ENCODE measurements at regions not wholly inside any gene's neighbourhood (a gene's known extent, or its start where the extent isn't known, plus 50 kb on each side); places are given as distances from the start of the nearest gene placed in this dataset.

DNA sequence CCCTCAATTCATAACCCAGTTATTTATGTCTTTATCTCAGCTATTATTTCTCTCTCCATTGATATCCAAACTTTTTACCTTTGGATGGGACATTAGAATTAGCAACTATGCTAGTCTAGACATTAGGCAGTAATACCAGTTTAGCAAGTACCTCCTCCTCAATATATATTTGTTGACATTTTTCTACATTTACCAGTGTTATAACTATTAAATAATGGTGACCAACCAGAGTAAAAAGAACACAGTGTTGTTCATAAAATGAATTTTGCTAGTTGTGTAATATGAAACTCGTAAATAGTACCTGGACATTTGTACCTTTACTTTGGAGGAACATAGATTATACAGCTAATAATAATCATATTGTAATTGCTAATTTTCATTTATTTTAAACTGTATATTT lies 554.6 kb upstream of the CDH6 start:
- no peak for DNase-seq (ENCODE audit: low read depth)
- H3K4me3 ChIP-seq (ENCODE audit: low read depth, low read length) = no peak overlapping the region
- TF ChIP-seq CTCF (IDR thresholded peaks at IDR 0.05; ENCODE audit: insufficient read depth, low read length) = no peak

GRCh38 chr5:30627945-30628344 lies 565.5 kb upstream of the CDH6 start:
- DNase-seq (ENCODE audit: low read depth) = no peak
- no peak overlapping the region for H3K4me3 ChIP-seq (ENCODE audit: low read depth, low read length)
- no peak for TF ChIP-seq CTCF (IDR thresholded peaks at IDR 0.05; ENCODE audit: insufficient read depth, low read length)

GRCh38 chr5:30626557-30626956 lies 566.9 kb upstream of the CDH6 start:
- no peak for DNase-seq (ENCODE audit: low read depth)
- no peak overlapping the region for H3K4me3 ChIP-seq (ENCODE audit: low read depth, low read length)
- TF ChIP-seq CTCF (IDR thresholded peaks at IDR 0.05; ENCODE audit: insufficient read depth, low read length) = no peak

DNA sequence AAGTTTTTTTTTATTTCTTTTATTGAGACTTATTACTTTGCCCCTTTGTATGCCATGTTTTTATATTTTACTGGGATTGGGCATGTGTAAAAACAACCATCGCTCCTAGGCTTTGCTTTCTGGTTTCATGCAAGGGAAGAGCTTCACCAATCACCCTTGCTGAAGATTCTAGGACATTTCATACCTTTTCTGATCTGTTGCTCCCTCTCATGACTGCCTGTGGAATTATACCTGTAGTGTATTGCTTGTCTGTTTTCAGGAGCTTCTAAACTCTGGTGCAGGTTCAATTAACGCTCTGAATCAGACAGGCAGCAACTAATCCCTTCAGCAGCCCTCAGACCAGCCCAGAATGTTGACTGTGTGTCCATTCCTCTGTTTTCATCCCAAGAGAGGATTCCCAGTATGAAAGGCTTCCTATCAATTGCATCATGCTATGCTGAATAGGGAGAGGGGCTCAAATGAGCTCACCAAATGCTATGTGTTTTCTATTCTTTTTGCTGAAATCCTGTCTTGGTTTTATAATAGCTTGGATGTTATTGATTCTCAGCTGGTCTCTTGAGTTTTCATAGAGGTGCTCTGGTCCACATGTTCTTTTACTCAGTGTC lies 572.9 kb upstream of the CDH6 start:
- no peak for TF ChIP-seq CTCF (IDR thresholded peaks at IDR 0.05; ENCODE audit: insufficient read depth, low read length)
- no peak for DNase-seq (ENCODE audit: low read depth)
- H3K4me3 ChIP-seq (ENCODE audit: low read depth, low read length) = no peak overlapping the region

DNA sequence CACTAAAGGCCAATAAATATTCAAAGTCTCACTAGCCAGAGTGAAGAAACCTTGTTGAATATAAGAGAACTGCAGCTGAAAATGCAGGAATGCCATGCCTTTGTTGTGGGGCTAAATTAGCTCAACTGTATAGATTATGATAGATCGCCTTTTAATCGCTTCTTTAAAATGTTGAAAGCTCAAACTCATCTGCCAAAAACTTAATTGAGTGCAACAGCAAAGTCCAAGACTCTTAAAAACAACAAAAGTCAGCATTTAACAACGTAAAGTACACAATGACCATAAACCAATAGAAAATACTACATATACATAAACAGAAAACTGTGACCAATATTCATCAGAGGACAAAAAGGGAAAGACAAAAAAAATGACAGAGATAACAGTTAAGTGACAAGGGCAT lies 585.0 kb upstream of the CDH6 start:
- DNase-seq (ENCODE audit: low read depth) = no peak
- no peak overlapping the region for H3K4me3 ChIP-seq (ENCODE audit: low read depth, low read length)
- TF ChIP-seq CTCF (IDR thresholded peaks at IDR 0.05; ENCODE audit: insufficient read depth, low read length) = no peak

- no peak for TF ChIP-seq CTCF (IDR thresholded peaks at IDR 0.05; ENCODE audit: insufficient read depth, low read length)
- DNase-seq (ENCODE audit: low read depth) = no peak
- no peak overlapping the region for H3K4me3 ChIP-seq (ENCODE audit: low read depth, low read length)
Measured at GRCh38 chr5:30607301-30607894, 586.1 kb upstream of the CDH6 start.
